Hematopoietic multipotent progenitor cell treated with erythropoietin and hydrocortisone succinate and interleukin-3 and kit ligand, for 6 days (in vitro differentiated cells): ENCODE measurements at regions not wholly inside any gene's neighbourhood (a gene's known extent, or its start where the extent isn't known, plus 50 kb on each side); places are given as distances from the start of the nearest gene placed in this dataset.
"Not testable (repeated sequence)": the region's sequence is repeated elsewhere in the genome, so short reads cannot be mapped to it uniquely, and the experiment has no call there.

Source experiments
- DNase-seq: peaks from one replicate; pipeline ENCODE4 v3.0.0-alpha.2; 2015

DNA sequence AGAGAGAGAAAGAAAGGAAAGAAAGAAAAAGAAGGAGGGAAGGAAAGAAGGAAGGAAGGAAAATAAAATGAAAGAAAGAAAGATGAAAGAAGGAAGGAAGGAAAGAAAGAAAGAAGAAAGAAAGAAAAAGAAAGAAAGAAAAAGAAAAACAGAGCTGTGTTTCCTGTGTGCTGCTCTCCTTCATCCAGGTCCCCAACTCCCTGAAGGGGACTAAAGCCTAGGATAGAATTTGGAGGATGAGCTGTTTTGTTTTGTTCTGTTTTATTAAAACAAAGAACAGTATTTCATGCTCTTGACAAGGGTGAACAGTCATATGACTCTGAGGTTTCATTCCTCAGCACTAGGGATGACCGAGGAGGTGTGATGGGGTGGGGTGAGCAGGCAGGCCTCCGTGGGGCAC is 164.8 kb upstream of the NDN start:
- no peak for DNase-seq

DNA sequence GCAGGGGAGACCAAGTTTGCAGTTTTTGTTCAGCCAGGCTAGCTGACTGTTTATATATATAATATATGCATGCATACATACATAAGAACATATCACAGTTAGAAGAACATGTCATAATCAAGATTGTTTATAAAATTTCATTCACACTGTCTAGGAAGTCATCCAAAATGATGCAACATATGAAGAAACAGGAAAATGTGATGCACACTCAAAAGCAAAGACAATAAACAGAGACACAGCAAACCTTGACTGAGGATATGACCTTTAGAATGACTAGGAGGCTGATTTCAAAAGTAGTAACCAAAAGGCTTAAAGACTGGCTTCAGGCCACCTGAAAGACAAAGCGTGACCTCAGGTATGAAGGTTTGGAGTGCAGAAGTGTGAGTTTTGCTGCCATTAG is 166.2 kb upstream of the NDN start:
- DNase-seq: no peak

DNA sequence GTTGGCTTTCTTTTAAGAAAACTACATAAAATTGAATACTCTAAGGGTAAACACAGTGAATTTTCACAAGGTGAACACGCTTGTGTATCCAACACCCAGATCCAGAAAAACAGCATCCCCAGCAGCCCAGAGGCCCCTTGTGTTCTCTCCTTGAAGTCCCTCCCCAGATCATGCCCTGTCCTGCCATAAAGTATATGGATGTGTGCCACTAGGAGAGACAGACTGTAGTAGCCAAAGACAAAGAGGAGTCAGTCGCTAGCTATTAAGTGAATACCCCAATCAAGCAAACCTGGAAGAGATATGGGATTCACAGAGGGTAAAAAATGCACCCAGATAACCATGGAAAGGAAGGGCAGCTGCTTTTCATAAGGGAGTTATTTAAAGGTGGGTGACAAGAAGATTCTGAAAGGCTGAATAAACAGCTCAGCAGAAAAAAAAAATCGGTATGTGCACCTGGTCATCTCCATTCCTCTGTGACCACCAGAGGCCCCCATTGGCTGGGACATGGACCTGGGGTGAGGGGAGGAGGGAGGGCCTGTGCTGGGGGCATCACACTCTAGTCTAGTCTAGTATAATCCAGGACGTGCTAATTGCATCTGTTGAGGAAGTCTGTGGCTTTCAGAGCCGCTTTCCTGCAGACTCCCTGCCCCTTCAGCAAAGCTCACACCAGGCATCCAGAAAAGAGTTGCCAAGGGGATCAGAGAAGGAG is 167.3 kb upstream of the NDN start:
- DNase-seq: no peak

DNA sequence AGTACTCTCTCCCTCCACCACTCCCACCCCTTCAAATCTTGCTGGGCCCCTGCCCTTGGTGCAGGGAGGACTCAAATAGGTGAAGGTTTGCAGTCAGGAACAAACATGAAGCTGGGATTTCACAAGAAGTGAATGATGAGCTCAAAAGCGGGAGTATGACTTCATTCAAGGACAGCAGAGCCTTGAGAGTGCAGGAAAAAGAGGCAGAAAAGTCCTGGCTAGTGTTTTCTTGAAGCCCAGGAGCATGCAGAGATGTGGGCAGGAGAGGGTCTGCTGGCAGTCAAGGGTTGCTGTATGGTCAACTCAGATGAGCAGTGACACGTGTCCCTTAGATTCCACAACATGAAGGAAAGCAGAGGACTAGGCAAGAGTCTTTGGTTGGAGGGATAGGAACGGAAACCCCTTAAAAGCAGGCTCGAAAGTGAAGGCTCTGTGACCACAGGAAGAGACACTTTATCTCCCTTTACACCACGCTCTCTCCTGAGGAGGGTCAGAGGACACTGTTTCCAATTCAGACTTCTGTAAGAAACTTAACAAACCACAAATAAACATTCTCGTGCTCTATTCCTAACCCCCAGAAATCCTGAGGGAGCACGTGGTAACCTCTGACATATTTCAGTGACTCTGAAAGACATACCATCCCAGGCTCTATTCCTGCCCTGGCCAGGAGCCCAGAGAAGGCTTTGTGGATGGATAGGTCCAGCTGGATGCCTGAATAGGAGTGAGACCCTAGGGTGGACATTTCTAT is 168.0 kb upstream of the NDN start:
- no peak for DNase-seq

DNA sequence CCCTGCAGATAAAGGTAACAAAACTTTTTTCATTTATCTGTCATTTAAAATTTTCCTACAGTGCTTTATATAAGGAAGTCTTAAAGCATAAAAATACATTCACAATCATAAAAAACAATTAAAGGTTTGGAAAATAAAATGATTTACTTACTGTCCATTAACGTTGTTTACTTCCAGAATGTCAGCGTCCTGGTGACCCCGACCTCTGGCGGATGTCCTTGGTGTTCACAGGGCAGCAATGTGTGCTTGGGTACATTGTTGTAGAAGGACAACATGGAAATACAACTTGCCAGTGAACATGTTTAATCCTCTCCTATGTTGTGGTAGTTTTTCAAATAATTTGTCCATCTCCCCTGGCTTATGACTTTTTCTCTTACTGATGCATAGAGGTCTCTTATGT is 168.8 kb upstream of the NDN start:
- no peak for DNase-seq

DNA sequence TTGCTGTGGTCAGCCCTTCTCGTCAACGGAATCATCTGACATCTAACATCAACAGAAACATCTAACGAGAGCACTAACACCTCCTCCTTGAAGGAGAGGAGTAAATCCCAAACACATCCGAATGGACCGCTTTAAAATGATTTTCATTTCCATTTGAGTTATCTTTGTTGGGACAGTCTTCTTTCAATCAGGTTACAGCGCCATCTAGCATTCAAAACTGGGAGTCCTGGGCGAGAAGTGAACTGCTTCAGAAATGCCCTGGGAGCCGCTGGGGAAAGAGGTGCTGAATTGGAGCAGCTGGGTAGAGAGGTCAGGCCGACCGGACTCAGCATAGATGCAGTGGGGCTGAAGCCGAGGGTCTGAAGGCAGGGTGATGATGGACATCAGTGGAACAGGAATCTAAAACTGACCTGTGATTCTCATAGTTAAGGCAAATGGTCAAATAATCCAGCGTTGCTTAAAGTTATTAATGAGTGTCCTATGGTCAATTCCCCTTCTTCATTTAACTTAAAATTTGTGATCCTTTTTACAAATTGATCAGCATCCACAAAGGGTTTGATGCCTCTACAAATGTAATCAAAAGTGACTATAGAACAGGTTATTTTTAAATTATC is 170.0 kb upstream of the NDN start:
- peak; percentile 48 for DNase-seq

DNA sequence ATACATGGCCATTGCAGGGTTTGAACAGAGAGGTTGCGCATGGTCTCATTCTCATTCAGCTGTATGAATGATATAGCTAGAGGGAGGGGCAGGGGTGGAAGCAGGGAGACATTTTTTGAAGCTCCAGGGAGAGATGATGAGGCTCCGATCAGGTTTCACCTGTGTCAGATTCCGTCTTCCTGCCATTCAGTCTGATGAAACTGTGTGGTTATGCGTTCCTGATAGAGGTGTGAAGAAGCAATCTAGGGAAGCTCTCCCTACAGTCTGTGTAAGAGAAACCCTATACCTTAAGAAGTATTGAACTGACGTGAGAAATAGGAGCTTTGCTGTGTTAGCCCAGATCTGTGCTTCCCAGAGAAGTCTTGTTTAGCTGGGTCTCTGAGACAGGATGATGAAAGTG is 171.9 kb upstream of the NDN start:
- no peak for DNase-seq

DNA sequence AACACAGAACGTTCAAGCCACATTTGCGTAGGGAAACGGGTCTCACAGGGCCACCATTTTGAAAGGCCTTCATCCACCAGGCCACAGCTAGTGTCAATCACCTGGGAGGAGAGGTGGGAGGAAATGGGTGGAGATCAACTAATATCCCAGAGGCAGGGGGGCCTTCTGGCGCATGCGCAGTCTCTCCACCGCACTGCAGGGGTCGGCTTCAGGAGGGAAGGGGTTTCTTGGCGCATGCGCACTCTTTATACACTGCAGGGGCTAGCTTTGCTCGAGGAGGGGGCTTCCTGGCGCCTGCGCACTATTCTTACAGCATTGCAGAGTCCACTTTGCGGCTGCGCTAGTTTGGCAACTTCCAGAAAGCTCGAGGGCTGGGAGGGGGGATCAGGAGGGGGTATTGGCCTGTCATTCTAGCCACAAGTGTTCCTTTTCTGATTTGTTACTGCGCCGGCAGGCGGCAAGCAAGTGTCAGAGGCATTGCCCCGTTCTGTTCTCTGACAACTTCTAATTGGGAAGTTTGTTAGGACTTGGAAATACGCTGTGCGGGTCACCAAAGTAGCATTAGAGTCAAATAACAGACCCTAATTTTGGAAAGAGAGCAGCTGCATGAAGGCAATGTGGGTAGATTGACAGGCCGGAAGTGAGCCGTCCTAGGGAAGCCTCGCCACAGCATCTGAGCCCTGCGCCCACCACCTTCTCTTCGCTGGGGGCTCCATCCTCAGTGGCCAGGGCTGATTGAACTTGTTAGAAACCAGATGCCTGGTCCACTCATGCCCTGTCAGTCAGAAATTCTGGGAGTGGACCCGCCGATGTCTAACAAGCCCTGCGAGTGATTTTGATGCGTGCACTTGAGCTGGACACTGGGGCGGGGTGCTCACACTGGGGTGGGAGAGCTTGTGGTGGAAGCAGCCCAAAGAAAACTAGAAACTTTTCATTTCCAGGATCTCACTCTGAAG is 173.5 kb upstream of the NDN start:
- DNase-seq: no peak

DNA sequence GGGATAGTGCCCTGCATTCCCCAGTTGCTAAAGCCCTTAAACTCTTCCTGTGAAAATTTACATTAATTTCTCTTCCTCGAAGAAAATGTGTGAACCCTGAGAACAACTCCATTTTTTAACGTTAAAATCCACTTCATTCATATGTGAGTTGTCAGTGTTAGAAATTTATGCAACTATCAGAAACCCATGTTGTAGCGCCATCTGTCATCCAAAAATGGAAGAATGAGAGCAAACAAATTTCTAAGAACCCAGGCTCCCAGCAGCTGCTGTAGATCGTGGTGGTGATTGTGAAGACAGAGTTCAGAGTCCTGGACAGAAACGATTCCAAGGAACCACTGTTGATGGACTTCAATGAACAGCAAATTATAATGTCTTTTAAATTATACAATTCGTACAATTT is 179.7 kb upstream of the NDN start:
- peak; percentile 23 for DNase-seq

DNA sequence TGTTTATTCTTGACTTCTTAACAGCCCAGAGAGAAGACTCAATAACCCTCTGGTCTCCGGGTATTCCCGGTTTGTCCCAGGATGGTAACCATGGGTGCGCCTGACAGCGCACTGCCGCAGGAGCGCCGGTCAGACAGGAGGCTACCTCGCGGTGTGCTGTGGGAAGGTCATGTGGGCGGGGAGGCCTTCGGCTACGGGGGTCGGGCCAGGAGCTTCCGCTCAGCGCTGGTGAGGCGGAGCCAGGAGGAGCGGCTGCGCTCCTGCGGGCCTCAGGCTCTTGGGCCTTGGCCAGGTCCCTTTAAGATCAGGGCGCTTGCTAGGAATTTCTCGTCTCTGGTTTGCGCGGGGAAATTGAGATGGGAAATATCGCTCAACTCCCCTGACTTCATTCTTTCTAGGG is 182.3 kb upstream of the NDN start:
- peak; percentile 27 for DNase-seq

DNA sequence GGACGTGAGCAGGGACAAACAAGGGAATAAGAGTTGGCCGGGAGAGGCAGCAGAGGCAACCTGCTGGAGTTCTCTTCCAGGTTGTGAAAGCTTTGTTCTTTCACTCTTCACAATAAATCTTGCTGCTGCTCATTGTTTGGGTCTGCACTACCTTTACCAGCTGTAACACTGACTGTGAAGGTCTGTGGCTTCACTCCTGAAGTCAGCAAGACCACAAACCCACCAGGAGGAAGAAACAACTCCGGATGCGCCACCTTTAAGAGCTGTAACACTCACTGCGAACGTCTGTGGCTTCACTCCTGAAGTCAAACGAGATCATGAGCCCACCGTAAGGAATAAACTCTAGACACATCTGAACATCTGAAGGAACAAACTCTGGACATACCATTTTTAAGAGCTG is 186.5 kb upstream of the NDN start:
- not testable (repeated sequence) for DNase-seq

DNA sequence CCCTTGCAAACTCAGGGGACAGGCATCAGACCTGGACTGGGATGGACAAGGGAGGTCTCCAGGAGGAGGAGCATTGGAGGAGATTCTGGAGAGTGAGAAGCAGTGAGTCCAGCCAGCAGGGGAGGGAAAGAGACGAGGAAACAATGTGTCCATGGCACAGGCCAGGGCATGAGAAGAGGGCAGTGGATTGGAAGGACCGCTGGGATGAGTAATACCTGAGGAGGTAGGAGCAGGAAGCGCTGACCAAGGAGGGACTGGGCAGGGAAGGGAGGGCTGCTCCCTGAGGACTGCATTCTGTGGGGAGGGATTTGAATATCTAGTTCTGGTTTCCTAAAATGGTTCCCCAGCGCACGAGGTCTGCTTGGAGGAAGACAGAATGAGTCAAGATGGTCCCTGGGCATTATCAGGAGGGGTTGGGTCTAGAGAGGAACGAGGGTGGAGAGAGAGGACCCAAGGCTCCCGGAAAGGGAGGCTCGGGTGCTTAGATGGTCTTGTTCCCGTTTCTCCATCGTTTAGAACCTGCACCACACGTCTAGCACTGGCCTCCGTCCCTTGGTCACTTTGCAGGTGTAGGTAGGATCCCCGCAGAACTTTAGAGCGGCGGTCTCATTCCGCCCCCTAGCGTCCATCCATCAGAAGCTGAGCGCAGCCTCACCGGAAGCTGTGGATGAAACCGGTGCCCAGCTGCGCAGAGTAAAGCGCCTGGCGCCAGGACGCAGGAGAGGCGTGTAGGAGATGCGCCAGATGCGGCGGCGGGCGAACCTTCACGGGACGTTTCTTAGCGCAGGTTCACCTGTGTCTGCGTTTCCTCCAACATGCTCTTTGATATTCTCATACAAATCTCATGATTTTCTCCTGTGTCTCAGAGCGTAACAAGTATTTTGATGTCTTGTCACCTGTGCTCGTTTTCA is 190.7 kb upstream of the NDN start:
- DNase-seq: peak; percentile 64

DNA sequence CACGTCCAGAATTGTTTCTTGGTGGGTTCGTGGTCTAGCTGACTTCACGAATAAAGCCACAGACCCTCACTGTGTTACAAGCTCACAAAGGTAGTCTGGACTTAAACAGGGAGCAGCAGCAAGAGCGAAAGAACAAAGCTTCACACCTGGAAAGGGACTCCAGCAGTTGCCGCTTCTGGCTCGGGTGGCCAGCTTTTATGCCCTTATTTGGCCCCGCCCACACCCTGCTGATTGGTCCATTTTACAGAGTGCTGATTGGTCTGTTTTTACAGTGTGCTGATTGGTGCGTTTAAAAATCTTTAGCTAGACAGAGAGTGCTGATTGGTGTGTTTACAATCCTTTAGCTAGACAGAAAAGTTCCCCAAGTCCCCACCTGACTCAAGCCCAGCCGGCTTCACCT is 194.2 kb upstream of the NDN start:
- no peak for DNase-seq

DNA sequence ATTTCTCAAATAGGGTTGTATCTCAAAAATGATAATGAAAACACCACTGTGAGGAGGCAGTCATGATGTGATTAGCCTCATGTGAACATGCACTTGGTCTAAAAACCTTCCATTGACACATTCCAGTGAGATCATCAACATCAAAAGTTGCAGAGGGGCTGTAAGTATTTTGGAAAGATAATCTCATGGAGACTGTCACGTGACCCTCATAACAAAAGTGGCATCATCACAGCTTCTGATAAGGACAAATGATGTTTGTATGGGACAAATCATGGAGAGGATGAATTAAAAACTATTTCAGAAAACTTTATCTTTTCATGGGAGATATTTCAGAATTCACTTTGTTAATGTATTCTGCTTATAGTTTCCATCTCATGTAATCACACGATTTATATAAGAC is 203.1 kb upstream of the NDN start:
- no peak for DNase-seq

DNA sequence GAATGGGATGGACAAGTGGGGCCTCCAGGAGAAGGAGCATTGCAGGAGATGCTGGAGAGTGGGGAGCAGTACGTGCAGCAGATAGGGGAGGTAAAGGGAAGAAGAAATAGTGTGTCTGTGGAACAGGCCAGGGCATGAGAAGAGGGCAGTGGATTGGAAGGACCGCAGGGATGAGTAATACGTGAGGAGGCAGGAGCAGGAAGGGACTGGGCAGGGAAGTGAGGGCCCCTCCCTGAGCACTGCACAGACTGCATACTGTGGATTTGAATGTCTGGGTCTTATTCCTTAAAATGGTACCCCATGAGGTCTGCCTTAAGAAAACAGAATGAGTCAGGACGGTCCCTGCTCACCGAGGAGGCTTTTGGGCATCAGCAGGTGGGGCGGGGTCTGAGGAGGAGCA is 210.0 kb upstream of the NDN start:
- DNase-seq: no peak

DNA sequence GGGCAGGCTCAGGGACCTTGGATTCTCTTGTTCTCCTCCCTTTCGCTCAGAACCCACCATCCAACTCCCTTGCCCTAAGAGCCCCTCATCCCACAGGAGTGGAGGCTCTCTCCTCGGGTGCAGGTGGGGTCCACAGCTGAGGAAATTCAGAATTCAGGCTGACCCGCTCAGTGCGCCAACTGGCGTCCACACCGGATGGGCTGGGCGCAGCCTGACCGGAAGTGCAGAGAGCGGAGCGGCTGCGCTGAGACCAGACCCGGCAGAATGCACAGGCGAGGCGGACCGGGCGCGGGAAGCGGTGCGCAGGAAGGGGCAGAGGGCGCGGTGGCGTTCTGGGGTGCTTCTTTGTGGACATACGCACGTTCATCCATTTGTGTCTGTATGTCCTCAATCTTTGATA is 210.4 kb upstream of the NDN start:
- DNase-seq: no peak

DNA sequence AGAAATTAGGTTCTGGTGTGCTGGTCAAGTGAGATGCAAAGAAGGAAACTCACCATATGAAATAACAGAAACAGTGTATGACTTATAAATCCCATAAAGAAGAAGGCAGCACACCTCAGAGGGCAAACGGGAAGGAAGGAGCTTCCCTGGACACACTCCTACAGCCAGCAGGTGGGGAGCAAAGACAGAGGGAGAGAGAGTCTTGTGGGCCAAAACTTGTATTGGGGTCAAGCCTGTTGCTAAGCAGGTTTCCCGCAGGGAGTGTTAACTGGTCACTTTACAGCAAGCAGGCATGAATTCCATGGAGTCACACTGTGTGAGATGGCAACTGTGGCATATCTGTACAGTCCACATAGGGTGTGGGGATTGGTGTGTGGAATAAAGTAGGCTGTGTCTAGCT is 222.9 kb upstream of the NDN start:
- no peak for DNase-seq

DNA sequence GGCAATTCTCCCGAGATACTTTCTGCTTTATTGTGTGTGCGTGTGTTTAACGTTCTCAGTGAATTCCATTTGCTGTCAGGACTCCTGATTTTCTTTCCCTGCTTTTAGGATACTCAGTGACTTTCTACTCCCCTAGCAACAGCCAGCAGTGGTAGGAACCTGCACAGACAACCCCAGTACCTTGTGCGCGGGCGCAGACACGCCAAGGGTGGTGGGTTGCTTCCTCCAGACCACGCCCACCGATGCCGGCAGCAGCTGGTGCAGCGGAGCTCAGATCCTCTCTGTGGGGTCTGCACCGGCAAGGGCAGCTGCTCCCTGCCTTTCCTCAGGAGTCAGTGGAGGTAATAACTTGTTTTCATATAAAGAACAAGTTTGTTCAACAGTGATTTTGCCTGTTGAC is 225.1 kb upstream of the NDN start:
- DNase-seq: no peak

DNA sequence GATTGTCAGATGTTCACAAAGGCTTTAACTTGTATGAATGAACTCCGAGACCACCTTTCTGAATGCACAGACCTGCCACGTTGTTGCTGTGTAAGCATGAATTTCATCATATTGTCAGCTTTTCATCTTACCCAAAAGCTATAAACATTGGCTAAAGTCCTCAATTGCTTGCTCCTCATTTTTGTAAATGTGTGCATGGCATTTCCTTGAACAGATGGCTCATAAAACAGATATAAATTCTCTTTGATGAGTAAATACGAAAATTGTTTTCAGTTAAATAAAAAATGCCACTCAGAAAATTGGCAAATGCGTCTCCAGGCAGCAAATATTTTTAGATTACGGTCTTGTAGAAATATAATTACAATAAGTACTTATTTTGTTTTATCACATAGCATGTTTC is 226.0 kb upstream of the NDN start:
- DNase-seq: no peak

DNA sequence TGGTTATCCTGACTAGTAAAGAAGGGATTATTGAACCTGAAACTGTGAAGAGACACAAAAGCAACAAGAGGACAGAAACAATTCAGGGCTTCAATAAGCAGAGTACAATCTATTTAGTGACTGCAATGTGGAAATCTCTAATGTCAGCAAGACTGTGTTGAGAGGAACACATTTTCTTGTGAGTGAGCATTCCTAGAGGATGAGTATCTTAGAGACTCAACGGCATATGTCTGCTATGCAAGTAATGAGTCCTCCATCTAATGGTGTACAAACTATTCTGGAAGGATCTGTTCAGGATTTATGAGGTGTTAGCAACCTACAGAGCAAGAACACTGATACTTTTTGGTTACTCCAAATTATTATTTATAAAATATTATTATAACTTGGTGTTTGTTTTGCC is 226.5 kb upstream of the NDN start:
- no peak for DNase-seq

DNA sequence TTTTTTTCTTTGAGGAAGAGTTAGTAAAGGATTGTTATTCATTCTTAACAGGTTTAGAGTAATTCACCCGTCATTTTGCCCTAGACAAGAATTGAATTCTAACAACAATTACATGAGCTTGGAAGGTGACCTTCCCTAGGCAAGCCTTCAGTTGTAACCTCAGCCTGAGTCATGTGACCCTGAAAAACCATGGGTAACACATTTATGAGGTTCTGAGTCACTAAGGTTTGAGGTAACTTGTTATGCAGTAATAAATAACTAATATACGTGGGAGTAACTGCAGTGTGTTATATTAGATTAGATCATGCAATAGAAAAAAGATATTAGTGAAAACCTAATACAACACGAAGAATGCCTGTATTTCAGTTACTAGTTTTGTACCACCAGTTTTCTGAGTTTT is 237.6 kb upstream of the NDN start:
- no peak for DNase-seq

DNA sequence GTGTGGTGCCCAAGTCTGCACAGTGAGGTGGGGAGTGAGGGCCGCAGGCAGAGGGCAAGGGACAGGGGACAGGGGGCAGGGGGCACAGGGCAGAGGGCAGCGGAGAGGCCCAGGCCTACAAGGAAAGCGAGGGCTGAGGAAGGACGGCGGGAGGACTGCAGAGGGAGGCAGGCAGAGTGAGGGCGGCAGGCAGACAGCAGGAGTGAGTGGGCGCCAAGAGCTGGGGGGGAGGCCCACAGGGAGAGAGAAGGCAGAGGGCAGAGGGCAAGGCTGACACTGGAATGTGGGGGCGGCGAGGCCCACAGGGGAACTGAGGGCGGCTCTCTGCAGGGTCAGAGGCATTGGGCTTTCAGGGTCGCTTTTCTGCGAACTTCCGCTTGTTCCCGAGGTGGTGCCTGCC is 267.8 kb upstream of the NDN start:
- DNase-seq: no peak
